ENCODE measurements at regions not wholly inside any gene's neighbourhood (a gene's known extent, or its start where the extent isn't known, plus 50 kb on each side); places are given as distances from the start of the nearest gene placed in this dataset.

DNA sequence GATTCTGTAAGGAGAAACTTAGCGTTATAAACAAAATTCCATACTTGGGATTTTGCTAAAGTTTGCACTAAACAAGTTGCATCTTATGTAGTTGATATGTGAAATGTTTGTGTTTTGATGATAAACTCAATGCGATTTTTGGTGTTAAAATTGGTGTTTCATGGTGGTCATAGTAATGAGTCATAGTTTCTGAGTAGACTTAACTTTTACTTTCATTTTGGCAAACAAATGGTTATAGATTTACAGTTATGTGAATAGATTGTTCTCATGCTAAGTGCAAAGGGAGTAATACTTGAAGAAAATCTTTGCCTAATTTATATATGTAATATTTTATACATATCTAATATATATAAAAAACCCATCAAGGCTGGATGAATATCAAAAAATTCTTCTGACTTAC lies 107.3 kb upstream of the ELAVL2 start:
- no peak for DNase-seq (ENCODE audit: low read depth, low spot score)

GRCh38 chr9:23926368-23926767 lies 100.3 kb upstream of the ELAVL2 start:
- DNase-seq (ENCODE audit: low read depth, low spot score): no peak

GRCh38 chr9:23914431-23915003 lies 88.5 kb upstream of the ELAVL2 start:
- DNase-seq (ENCODE audit: low read depth, low spot score): no peak

DNA sequence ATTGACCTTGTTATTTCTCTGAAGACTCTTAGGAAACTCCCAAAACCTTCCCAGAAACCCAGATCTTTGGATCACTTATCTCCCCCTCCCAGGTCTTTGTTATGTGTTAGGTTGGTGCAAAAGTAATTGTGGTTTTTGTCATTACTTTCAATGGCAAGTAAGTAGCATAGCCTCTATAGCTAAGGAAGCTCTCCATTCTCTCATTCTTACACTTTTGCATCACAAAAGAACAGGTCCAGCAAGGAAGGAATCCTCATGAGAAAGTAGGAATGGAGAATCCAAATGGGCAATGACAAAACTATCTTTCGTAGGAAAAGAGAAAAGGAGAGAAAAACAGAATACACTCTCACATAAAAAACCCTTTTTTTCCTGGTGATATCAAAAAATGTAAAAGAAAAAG lies 81.3 kb upstream of the ELAVL2 start:
- no peak for DNase-seq (ENCODE audit: low read depth, low spot score)

- DNase-seq (ENCODE audit: low read depth, low spot score): no peak
Observed at GRCh38 chr9:23887781-23888180, 61.7 kb upstream of the ELAVL2 start.

All from astrocyte of the hippocampus (primary cell).